ENCODE measurements at regions not wholly inside any gene's neighbourhood (a gene's known extent, or its start where the extent isn't known, plus 50 kb on each side); places are given as distances from the start of the nearest gene placed in this dataset.
"Not testable (repeated sequence)": the region's sequence is repeated elsewhere in the genome, so short reads cannot be mapped to it uniquely, and the experiment has no call there.

GRCh38 chr15:79738143-79738542 lies 158.7 kb downstream of the MTHFS start:
- in situ Hi-C loops (cut with MboI; ENCODE audit: low sequenced_read_pairs) = no loop called here

DNA sequence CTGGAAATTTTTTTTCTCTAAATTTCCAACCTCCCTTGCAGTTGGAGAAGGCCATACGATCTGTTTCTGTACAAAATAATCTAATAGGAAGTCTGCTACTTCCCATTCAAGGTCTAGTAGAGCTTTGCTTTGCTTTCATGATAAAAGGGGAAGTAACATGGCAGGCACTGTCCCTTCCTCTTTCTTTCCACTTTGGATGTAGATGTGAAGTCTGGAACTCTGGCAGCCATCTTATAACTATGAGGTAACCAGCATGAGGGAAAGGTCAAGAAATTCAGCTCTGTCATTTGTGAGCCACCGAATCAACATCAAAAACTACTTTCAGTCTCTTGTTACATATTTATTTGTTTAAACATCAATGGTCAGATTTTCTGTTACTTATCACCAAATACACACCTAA lies 156.3 kb downstream of the MTHFS start:
- in situ Hi-C loops (cut with MboI; ENCODE audit: low sequenced_read_pairs) = no loop called here

DNA sequence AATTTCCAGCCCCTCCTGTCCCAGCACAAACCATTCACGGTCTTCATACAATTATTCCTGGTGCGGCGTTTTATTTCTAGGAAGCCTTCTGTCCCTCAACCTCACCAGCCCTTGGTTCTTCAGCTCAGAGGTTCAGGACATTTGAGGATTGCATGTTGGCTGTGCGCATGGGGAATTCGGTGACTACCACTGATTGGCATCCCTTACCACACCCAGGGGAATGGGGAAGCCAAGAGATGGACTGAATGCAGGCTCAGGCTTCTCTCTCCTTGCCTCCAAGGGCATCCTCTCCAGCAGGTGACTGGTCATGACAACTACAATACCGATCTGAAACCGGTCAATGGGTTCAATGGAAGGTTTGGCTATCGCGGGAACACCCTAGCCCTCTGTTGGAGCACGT lies 153.8 kb downstream of the MTHFS start:
- in situ Hi-C loops (cut with MboI; ENCODE audit: low sequenced_read_pairs) = no loop called here

GRCh38 chr15:79744485-79744884 lies 152.3 kb downstream of the MTHFS start:
- in situ Hi-C loops (cut with MboI; ENCODE audit: low sequenced_read_pairs) = not testable (repeated sequence)

DNA sequence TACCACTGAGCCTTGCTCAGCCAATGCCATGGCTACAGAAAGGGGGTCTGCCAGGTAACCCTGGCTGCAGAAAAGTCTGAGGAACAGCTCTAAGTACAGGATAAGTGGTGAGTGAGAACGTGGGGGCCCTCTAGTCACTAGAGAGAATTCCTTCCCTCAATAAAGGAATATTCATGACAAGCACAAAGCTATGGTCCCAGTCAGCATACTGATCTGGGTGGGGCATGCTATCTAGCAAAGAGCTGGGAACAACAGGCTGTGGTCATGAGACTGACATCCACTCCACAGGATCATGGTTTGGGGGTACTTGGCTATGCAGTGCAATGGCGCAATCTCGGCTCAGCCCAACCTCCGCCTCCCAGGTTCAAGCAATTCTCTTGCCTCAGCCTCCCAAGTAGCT lies 140.4 kb downstream of the MTHFS start:
- in situ Hi-C loops (cut with MboI; ENCODE audit: low sequenced_read_pairs) = no loop called here

GRCh38 chr15:79765081-79765480 lies 131.7 kb downstream of the MTHFS start:
- in situ Hi-C loops (cut with MboI; ENCODE audit: low sequenced_read_pairs) = no loop called here

DNA sequence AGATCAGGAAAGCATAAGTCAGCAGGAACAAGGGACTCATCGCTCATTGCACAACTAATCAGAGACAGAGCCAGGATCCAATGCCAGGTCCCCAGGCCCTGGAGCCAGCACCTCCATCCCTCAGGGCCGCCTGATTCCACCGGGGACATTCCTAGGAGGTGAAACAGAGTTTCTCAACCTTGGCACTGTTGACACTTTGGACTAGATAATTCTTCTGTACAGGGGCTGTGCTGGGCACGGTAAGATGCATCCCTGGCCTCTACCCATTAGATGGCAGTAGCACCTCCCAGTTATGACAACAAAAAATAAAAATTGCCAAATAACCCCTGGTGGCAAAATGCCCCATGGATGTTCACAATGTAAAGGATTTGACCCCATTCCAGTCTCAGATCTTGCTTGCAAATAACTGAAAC lies 127.7 kb downstream of the MTHFS start:
- in situ Hi-C loops (cut with MboI; ENCODE audit: low sequenced_read_pairs) = no loop called here

GRCh38 chr15:79769933-79770759 lies 126.7 kb downstream of the MTHFS start:
- in situ Hi-C loops (cut with MboI; ENCODE audit: low sequenced_read_pairs) = no loop called here

DNA sequence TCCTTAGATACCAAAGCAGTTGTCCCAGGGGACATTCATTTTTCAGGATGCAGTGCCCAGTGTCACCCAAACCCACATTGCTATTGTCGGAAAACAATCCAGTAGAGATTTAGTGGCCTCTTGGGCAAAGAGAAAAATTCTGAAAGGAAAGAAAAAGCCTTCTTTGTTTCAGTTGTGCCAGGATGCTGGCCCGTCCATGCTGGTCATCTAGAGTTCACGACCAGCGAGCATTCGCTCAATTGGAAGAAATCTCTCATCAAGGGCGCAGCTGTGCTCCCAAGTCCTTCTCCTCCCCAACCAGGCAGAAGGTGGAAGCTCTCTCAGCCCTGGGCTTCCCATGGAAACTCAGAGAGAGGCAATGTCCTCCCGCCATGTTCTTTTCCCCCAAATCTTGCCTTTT lies 123.7 kb downstream of the MTHFS start:
- in situ Hi-C loops (cut with MboI; ENCODE audit: low sequenced_read_pairs) = no loop called here

DNA sequence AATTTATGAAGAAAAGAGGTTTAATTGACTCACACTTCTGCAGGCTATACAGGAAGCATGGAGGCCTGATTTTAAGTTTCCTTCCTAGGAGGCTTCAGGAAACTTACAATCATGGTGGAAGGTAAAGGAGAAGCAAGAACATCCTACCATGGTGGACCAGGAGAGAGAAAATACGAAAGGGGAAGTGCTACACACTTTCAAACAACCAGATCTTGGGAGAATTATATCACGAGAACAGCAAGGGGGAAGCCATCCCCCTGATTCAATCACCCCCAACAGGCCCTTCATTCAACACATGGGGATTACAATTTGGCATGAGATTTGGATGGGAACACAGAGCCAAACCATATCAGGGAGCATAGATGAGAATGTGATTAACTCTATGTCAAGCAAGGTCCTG lies 121.0 kb downstream of the MTHFS start:
- in situ Hi-C loops (cut with MboI; ENCODE audit: low sequenced_read_pairs) = loop anchor here (25.0 kb wide), 1 partner anchor 111 kb away; the partner anchor contains the start of gene MTHFS

- in situ Hi-C loops (cut with MboI; ENCODE audit: low sequenced_read_pairs) = loop anchor here (25.0 kb wide), 1 partner anchor 109 kb away; the partner anchor contains the start of gene MTHFS
Observed at GRCh38 chr15:79777916-79778315, 118.9 kb downstream of the MTHFS start.

DNA sequence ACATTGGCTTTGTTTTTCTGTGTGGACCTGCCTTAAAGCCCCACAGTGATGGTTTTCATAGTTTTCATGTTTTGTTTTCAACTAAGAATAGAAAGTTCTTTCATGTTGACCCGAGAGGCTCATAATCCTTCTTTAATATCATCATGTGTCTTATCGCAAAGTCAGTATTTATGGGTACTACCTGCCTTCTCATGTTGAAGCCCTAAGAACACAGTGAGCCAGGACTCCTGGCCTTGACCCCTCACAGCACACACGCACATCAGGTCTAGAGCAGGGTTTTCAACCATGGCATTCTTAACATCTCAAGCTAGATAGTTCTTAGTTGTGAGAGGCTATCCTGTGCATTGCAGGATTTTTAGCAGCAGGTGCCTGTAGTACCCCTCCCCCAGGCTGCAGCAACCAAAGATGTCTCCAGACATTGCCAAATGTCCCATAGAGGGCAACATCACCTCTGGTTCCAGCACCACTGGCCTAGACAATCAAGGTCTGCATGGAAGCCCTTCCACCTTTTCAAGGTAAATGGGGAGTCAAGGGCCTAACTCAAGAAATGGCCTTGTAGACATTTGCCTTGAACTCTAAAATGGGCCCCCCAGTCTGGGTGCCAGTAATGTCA lies 118.3 kb downstream of the MTHFS start:
- in situ Hi-C loops (cut with MboI; ENCODE audit: low sequenced_read_pairs) = loop anchor here (25.0 kb wide), 1 partner anchor 109 kb away; the partner anchor contains the start of gene MTHFS

DNA sequence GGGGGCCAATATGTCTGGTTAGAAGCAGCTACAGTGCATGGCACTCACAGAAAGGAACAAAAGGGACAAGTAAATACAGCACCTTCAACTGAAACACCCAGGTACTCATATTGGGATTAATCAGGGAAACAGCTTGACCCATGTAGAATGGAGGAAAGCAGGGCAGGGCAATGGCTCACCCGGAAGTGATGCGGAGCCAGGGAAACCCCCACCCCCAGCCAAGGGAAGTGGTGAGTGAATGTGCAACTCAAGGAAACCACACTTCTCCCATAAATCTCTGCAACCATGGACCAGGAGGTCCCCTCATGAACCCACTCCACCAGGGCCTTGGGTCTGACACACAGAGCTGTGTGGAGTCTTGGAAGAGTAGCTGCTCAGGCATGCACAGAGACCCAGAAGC lies 117.1 kb downstream of the MTHFS start:
- in situ Hi-C loops (cut with MboI; ENCODE audit: low sequenced_read_pairs) = loop anchor here (25.0 kb wide), 1 partner anchor 108 kb away; the partner anchor contains the start of gene MTHFS

- in situ Hi-C loops (cut with MboI; ENCODE audit: low sequenced_read_pairs) = loop anchor here (25.0 kb wide), 1 partner anchor 105 kb away; the partner anchor contains the start of gene MTHFS
Observed at GRCh38 chr15:79782307-79782706, 114.5 kb downstream of the MTHFS start.

Measured in HL-60/S4 treated with retinoic acid at 250 ng/mL for 4 days and 3 days (cell line).